Posterior cingulate gyrus (tissue), 11 donors: ENCODE measurements at regions not wholly inside any gene's neighbourhood (a gene's known extent, or its start where the extent isn't known, plus 50 kb on each side); places are given as distances from the start of the nearest gene placed in this dataset.

ENCODE experiments used
- DNase-seq, 10 donors: peaks; one replicate each; pipeline versions ENCODE4 v3.0.0 to v3.0.0-alpha.2; 2020 to 2021; ENCODE audit warnings: mixed read lengths in 3 of 10
- intact Hi-C: fragments of 100-400 bp; cut with DNase I; formaldehyde crosslinking; loops from one replicate; pipeline ENCODE4 v1.15.1; 2023

DNA sequence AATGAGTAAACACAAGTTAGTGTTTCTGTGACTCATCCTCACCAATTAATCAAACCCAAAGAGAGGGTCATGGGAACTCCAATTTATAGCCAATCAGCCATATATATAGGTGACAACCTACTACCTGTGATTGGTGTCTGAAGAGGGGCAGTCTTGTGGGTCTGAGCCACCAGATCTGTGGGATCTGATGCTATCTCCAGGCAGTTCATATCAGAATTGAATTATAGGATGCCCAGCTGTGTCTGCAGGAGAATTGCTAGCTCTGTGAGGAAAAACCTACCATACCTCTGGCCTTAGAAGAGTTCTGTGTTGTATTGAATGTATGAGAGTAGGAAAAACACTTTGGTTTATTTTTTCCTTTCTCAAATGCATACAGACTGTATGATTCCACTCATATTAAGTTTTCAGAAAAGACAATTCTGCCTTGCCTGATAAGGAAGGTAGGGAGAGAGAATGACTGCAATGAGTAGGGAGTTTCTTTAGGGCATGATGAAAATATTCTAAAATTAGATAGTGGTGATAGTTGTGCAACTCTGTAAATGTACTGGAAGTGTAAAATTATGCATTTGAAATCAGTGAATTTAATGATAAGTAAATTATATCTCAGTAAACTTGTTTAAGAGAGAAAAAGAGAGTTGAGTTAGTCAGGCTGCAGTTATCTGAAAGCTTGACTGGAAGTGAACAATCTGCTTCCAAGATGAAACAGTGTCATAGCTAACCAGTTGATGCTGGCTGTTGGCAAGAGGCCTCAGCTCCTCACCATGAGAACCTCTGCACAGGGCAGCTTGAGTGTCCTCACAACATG, 274.9 kb downstream of the AUH start:
- intact Hi-C loops = no loop called here
- no peak for DNase-seq

DNA sequence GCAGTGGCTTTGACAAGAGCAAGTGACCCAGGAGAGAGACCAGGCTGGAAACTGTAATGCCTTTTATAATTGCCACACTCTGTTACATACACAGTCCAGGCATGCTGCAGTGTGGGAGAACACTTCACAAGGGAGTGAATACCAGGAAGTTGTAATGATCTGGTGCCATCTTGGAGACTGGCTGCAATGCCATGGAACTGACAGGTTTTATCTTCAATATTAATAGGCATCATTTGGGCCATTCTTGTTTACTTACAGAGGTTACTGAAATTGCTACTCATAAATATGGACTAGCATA, 274.3 kb downstream of the AUH start:
- DNase-seq = no peak
- intact Hi-C loops = no loop called here

DNA sequence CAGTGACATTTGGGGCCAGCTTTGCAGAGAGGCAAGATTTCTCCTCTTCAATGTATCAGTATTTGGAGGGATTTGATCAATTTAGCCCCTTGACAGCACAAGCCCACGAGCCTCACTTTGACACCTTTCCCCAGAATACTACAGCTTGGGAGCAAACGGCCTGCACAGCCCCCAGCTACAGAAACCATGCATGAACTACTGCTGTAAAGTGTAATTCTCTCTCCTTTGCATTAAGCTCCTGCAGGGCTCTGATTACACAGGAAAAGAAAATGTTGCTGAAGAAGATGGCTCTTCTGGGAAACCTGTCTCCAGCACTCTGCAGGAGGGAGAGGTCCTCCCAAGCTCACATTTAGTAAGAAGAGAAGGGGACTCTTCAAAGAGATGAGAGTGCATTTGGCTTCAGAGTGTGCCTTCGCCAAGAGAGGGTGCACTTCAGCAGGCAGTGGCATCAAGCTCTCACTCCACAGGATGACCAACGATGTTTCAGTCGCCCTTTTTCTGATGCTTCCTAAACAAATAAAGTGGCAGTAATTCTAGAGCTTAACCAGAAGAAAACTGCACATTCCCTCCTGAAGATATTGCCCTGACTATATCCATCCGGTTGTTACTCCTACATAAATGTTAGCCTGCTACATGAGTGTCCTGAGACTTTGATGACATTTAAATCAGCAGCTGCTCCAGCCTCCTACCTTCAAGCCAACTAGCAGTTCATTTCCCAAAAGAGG, 272.2 kb downstream of the AUH start:
- intact Hi-C loops = no loop called here
- no peak for DNase-seq

DNA sequence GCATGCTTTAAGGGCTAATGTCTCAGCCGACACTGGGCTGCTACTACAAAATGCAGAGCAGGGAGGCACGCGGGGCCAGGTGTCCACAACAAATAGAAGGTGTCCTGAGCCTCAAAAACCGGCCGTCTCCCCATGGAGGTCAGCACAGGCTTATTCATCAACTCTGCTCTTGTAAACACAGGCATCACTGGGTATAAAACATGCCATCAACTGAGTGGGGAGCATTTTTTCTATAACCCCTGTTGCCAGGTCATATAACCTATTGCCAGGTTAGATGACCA, 271.6 kb downstream of the AUH start:
- no peak for DNase-seq
- intact Hi-C loops = no loop called here

DNA sequence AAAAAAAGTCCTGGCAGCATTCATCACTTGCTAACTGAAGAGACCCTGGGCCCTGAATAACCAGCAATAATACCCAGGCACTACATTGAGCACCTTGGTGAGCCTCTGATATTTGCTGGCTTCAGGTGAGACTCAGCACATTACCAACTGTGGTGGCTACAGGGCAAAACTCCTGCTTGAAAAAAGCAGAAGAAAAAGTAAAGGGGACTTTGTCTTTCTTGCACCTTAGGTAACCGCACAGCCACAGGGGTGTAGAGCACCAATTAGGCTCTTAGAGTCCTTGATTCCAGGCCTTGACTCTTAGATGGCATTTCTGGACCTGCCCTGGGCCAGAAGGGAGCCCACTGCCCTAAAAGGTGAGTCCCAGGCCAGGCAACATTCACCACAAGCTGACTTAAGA, 269.5 kb downstream of the AUH start:
- intact Hi-C loops = no loop called here
- no peak for DNase-seq

DNA sequence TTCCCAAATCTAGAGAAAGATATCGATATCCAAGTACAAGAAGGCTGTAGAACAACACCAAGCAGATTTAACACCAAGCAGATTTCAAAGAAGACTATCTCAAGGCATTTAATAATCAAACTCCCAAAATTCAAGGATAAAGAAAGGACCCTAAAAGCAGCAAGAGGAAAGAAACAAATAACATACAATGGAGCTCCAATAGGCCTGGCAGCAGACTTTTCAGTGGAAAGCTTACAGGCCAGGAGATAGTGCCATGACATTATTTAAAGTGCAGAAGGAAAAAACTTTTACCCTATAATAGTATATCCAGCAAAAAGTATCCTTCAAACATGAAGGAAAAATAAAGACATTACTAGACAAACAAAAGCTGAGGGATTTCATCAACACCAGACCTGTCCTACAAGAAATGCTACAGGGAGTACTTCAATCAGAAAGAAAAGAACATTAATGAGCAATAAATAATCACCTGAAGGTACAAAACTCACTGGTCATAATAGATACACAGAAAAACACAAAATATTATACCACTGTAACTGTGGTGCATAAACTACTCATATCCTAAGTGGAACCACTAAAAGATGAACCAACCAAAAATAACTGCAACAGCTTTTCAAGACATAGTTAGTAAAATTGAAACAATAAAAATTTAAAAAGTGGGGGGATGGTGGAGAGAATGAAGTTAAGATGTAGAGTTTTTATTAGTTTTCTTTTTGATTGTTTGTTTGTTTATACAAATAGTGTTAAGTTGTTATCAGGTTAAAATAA, 267.2 kb downstream of the AUH start:
- no peak for DNase-seq
- intact Hi-C loops = no loop called here

DNA sequence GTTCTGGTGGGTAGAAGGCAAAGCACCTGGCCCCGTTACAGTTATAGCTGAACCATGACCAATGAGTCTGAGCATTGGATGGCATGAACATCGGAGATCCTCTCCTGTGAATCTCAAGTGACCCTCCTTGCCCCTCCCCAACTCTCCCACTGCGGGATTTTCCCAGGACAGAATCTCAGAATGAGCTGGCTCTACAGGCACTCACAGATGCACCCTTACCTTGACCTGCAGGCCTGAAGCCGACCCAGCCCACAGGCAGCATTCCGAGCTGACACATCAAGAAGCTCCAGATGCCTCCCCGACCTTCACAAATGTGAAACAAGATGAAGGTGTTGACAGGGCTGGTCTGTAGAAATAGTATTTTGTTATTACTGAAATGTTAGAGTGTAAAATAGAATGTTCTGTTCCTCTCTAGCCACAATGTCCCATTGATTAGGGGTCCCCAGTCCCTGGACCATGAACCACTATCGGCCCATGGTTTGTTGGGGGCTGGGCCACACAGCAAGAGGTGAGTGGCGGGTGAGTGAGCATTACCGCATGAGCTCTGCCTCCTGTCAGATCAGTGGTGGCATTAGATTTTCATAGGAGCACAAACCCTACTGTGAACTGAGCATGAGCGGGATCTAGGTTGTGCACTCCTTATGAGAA, 263.4 kb downstream of the AUH start:
- no peak for DNase-seq
- intact Hi-C loops = no loop called here

DNA sequence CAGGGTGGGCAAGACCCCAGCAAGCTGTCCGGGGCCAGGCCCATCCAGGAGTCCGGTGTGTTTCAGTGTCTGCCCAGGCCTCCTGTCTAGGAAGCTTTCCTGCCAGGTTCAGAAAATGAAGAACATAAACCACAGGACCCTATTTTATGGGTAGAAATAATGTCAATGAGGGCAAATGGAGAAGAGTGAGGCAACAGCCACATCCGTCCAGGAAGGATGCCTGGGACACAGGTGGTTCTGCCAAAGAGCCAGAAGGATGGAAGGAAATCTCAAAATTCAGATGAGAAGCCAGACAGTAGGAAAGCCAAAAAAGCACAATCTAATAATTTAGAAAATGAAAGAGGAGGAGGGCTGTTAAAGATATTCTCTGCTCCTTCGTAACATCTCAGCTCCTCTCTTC, 262.3 kb downstream of the AUH start:
- intact Hi-C loops = no loop called here
- DNase-seq = no peak

DNA sequence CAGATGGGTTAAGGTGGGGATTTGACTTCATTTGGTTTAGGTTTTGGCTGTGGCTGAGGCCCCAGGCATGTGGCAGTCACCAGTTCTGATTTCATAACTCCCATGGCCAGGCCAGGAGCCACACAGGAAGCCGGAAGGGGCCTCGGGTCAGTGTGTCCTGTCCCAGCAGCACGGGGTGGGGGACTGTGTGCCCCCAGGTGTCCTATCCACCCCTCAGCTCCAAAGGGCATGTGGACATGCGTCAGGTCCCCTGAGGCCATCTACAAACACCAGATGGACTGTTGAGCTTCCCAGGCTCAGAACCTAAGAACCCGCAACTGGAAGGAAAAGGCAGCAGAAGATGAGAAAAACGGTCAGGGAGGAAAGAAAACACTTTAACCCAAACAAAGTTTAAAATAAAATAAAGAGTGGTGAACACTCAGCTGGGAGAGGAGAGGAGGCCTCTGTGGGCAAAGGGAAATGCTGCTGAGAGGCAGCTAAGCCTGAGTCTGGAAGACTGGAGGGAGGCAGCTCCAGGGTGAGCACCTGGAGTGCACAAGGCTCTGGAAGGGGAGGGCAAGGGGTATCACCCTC, 260.8 kb downstream of the AUH start:
- intact Hi-C loops = no loop called here
- DNase-seq = peak in 1 of 10 donors; percentile 84

DNA sequence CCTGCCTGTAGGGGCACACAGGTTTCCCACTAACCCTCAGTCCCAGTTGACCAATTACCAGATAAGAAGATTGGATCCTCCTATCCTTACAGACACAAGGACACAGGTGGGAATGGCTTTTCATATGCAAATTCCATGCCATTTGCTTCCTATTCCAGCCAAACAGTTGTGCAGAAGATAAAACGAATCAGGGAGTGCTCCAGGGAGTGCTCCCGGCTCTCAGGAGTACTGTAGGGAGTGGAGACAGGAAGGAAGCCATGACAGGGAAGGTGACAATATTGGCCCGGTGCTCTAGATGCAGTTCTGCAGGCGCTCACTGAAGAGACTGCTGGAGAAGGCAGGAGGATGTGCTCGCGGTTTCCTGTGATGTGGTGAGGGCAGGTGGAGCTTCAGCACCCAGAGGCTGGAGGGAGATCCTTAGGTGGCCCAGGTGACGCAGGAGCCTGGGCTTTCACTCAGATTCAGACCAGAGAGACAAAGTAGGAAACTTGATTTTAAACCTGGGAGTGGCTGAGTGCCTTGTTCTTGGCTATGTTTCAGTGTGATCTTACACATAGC, 260.0 kb downstream of the AUH start:
- intact Hi-C loops = no loop called here
- DNase-seq = no peak

DNA sequence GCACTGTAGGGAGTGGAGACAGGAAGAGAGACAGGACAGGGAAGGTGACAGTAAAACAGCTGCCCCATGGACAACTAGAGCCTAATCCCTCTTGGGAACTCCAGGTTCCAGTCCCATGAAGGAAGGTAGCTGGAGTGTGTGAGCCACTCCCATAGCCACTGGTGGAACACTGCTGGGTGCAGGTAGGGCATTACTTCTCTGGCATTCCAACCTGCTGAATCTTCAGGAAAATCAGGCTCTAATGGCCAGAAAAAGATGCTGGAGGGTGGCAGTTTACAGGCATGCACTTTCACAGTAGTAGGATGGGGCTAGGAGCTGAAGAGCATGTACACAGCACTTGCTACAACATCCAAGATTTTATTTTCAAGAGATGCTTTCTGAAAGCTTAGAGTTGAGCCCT, 259.4 kb downstream of the AUH start:
- DNase-seq = no peak
- intact Hi-C loops = no loop called here

DNA sequence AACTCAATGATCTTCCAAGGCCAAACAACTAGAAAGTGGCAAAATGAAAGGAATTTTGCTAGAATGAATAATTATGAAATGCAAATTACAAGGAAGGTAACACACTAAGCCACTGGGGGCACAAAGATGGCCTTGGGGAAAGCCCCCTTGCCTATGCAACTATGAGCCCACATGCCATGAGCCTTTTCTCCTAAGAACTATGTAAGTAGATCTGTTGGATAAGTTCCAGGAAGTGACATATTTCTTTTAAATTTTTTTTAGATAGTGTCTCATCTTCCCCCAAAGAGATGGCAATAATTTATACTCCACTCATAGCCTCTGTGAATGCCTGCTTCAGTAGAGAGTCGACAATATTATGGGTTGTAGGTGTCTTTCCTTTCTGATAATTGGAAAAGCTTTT, 257.8 kb downstream of the AUH start:
- intact Hi-C loops = no loop called here
- DNase-seq = no peak

DNA sequence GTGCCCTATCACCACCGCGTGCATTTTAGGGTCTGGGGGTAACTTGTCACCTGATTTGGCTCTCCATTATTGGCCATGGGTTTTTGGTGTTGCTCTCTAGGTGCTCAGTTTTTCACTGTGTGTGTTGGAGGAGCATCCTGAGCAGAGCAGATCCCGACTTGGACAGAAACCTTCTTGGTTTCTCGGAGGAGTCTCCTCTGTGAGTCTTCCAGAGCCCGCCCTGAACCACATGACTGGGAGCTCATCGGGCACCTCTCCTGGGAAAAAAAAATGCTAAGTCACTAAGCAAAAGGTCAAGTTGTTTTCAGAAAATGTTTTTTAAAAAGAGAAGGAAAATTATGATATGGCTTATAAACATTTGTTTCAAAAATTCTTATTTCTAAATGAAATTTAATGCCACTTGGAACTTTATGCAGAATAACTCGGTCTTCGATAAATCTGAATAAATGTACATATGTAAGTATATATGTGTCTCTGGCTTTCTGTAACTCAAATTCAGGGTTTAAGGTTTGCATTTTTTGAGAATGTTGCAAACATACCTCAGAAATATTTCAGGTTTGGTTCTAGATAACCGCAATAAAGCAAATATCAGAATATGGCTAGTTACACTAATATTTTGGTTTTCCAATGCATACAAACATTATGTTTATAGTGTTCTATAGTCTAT, 255.2 kb downstream of the AUH start:
- intact Hi-C loops = no loop called here

DNA sequence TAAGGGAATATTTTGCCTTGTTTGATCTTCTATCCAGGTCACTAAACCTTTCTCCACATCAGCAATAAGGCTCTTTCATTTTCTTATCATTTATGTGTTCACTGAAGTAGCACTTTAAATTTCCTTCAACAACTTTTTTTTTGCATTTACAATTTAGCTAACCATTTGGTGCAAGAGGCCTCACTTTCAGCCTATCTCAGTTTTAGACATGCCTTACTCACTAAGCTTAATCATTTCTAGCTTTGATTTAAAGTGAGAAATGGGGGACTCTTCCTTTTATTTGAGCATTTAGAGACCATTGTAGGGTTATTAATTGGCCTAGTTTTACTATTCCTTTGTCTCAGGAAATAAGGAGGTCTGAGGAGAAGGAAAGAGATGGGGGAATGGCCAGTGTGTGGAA, 250.5 kb downstream of the AUH start:
- DNase-seq = no peak
- intact Hi-C loops = no loop called here

More for the DNA sequence above, 255.2 kb downstream of the AUH start:
- no peak for DNase-seq

DNA sequence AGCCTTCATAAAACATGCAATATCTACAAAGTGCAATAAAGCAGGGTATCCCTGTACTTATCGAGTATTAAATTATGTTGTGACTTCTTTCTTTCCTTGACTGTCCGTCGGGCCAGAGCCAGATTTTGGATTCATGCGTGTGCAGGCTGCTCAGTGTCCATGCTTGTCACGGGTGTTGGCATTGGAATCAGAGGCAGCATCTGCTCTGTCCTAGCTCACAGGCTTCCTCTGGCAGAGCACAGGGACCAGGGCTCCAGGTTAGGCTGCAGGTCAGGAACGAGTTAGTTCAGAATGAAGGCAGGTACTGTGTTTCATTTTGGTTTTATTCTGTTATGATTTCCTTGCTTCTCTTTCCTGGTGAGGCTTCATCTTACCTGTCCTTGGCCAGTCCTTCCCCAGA, 249.8 kb downstream of the AUH start:
- DNase-seq = peak in 1 of 10 donors; percentile 9
- intact Hi-C loops = no loop called here

DNA sequence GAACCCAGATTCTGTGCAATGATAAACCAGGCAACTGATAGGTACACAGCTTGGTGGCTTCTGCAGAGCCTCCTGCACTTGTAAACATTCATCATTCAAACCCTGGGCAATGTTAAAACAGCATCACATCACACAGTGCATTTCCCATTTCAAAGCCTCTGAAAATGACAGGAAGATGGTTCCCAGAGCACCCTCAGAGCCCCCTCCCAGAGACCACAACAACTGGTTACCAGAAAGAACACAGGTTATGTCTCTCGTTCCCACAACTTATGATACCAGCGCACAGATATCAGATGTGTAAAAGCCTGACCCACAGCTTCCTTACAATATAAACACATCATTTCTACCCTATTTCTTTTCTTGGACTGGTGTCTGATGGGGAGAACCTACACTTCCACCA, 248.7 kb downstream of the AUH start:
- intact Hi-C loops = no loop called here
- DNase-seq = no peak

DNA sequence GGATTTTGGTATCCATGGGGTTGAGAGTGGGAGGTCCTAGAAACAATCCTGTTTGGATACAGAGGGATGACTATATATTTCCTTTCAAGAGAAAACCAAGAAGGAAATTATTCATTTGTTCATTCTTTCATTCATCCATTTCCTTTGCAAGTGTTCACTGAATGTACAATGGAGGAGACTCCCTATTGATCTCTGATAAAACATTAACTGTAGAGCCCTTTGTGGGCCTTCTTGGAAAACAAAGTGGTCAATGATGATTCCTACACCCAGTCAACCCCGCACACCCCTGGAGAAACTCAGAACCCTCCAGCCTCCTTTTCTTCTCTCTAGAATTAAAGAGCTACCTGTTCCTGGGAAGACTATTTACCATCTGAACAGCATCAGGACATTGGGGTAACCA, 247.3 kb downstream of the AUH start:
- DNase-seq = no peak
- intact Hi-C loops = no loop called here

DNA sequence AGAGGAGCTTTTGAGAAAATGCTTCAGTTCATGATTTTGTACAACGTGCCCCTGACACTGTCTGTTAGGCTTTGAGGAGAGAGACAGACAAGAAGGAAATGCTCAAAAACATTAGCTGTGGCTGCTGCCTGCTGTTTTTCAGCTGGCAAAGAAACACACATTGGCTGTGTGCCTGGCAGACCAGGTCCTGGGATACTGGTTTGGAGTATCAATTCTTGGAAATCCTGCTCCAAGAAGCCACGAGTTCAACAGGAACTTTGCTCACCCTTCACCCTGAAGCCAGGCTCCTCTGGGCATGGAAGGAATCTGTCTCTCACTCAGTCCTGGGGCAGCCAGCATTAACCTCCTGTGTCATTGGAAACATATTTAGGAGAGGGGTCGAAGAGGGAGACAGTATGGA, 245.5 kb downstream of the AUH start:
- intact Hi-C loops = no loop called here
- DNase-seq = no peak

DNA sequence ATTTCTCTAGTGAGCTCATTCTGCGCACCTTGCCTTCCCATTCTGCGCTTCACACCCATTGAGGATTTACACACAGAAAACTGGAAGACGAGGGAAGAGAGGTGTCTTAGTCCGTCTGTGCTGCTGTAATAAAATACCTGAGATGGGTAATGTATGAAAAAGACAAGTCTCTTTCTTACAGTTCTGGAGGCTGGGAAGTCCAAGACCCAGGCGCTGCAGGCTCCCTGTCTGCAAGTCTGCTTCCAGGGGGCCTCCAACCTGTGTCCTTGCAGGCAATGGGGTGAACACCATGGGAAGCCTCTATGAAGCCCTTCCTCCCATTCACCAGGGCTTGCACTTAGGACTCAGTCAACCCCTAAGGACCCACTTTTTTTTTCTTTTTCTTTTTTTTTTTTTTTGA, 245.0 kb downstream of the AUH start:
- intact Hi-C loops = no loop called here
- no peak for DNase-seq

DNA sequence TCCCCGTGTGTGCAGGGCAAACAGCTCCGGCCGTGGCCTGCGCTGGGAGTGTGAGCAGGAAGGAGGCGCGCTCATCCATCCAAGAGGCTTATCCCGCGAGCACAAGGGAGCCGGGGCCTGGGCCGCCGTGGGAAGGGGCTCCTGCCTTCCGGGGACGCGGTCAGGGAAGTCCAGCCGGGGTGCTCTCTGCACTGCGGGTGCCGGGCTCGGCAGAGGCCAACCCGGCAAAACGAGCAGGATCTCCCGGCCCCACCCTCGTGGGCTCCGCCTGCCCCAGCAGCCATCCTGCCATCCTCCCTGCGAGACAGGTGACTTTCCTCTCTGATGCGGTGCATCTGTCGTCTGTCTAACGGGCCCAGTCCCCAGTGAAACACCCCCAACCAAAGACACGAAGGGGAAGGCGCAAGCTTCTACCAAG, 244.2 kb downstream of the AUH start:
- intact Hi-C loops = no loop called here
- peak in 2 of 10 donors; percentile 59 to 81 for DNase-seq
